Muscle layer of duodenum (tissue), 2 donors: ENCODE measurements at regions not wholly inside any gene's neighbourhood (a gene's known extent, or its start where the extent isn't known, plus 50 kb on each side); places are given as distances from the start of the nearest gene placed in this dataset.

Source experiments
- H3K27ac ChIP-seq: one replicate; pipeline ENCODE4 v1.7.0; 2013; ENCODE audit warnings: mild to moderate bottlenecking, low read length
- H3K27me3 ChIP-seq: one replicate; pipeline ENCODE4 v1.7.0; 2013; ENCODE audit warnings: low read depth, mild to moderate bottlenecking, control low read depth, low read length
- H3K36me3 ChIP-seq, 2 donors: one replicate each; pipeline ENCODE4 v1.7.0; 2013; ENCODE audit warnings: low read length in 2 of 2, control low read depth in 1 of 2, mild to moderate bottlenecking in 1 of 2; ENCODE audit not compliant: insufficient read depth in 2 of 2, control insufficient read depth in 1 of 2
- H3K4me1 ChIP-seq, 2 donors: one replicate each; pipeline ENCODE4 v1.7.0; 2013; ENCODE audit warnings: low read length in 2 of 2, mild to moderate bottlenecking in 2 of 2, control low read depth in 1 of 2, moderate library complexity in 1 of 2; ENCODE audit not compliant: insufficient read depth in 2 of 2, control insufficient read depth in 1 of 2
- H3K4me3 ChIP-seq, 2 donors: one replicate each; pipeline ENCODE4 v1.7.0; 2013; ENCODE audit warnings: low read length in 2 of 2, low read depth in 1 of 2, mild to moderate bottlenecking in 1 of 2
- H3K9me3 ChIP-seq, 2 donors: one replicate each; pipeline ENCODE4 v1.7.0; 2013; ENCODE audit warnings: low read length in 2 of 2, control low read depth in 1 of 2, mild to moderate bottlenecking in 1 of 2; ENCODE audit not compliant: control insufficient read depth in 1 of 2
- donor health status: healthy.

DNA sequence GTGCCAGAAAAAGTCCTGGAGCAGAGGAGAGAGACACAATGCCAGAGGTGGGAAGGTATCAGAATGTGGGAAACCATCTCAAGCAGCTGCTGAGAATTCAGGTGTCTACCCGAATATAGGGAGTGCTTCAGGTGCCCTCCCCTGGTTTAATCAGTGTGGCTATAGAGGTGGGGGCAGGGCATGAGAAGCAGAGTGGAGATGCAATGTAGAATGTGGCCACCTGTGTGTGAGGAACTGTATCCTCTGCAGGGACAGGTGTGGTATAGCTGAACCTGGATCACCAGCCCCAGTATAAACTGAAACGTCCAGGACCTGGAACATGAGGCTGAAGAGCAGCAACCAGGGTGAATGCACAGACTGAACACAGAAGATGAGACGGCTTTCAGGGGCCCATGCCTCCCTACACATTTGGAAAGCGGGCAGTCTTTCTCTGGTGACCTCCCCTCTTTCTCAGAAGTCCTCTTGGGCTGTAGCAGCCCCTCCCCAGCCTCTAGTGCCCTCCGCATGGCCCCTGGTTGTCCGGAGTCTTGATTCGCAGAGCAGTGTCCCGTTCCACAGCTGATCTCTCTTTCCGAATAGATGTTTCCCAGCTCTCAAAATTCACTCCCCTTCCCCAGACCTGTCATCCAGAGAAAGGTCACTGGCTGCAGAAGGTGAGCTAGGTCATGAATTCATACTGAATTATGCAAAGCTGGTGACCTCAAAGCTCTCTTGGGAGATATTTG lies 103.1 kb downstream of the ABHD5 start:
- H3K9me3 ChIP-seq, result no peaks in the 10 kb centered on the region
- H3K4me1 ChIP-seq, result no peaks in the 10 kb centered on the region
- no peaks in the 10 kb centered on the region for H3K27me3 ChIP-seq
- H3K4me3 ChIP-seq, result no peak overlapping the region
- no peak overlapping the region for H3K27ac ChIP-seq
- H3K36me3 ChIP-seq, result no peaks in the 10 kb centered on the region

DNA sequence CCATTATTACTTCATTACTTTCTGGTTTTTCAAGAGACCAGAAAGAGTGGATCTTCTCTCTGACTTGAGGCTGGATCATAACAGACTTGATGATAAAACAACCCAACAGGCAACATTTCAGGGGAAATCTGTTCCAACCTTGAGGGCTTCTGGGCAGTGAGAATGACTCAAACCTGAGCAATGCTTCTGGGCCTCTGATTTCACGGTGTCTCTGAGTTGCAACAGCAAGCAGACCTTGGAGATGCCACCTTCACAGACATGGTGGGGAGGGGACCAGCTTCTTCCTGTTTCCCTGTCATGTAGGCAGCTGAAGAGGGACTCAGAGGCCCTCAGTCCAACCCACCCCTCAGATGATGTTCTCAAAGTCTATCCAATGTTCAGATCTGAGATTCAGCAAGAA lies 104.0 kb downstream of the ABHD5 start:
- no peaks in the 10 kb centered on the region for H3K4me1 ChIP-seq
- no peaks in the 10 kb centered on the region for H3K9me3 ChIP-seq
- no peak overlapping the region for H3K27ac ChIP-seq
- no peak overlapping the region for H3K4me3 ChIP-seq
- no peaks in the 10 kb centered on the region for H3K27me3 ChIP-seq
- H3K36me3 ChIP-seq, result no peaks in the 10 kb centered on the region

DNA sequence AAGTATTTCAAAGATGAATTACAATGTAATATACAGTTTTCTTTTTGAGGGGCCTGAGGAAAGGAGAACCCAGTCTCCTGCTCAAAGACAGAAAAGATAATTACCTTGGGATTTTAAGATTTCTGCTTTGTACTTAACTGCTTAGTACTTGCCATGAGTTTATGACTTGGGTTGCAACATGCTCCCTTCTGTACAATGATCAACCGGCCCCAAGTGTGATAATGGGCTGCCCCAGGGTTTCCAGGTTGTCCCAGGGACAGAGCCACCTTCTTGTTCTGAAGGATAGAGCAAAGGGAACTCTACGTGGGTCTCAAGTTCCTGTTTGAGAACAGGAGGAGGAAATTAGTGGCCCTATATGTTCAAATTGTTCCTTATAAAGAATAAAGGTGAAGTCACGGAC lies 104.8 kb downstream of the ABHD5 start:
- Histone ChIP-seq H3K27ac (no peak overlapping the region), H3K4me3 (no peak overlapping the region)

DNA sequence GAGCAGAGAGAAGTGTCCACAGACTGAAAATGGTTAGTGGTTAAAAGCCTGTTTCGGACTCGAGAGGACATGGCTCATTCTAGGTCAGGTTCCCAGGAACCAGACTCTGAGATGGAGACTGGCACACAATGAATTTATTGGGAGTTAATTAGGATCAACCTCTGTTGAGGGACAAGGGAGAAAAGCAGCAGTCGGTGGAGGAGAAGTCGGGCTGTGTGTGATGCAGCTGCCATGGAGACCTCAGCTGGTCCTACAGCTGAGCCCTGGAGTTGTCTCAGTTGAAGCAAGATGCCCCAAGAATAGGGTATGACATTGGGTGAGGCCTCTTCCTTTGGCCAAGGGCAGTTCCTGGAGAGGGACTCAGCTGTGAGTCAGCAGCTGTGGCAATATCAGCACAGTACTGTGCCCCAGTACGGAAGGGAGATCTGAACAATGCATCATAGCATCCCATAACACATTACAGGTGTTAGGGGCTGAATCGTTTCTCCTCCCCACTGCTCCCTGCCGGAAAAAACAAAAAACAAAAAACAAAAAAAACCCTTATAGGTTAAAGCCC lies 105.4 kb downstream of the ABHD5 start:
- Histone ChIP-seq H3K27me3 (no peaks in the 10 kb centered on the region), H3K36me3 (no peaks in the 10 kb centered on the region), H3K9me3 (peaks cover 0 to 4% of the 10 kb centered on the region in 2 donors), H3K27ac (no peak overlapping the region), H3K4me3 (no peak overlapping the region), H3K4me1 (no peaks in the 10 kb centered on the region)

More for the DNA sequence above, 104.8 kb downstream of the ABHD5 start:
- H3K27me3 ChIP-seq, result no peaks in the 10 kb centered on the region
- H3K36me3 ChIP-seq, result no peaks in the 10 kb centered on the region
- no peaks in the 10 kb centered on the region for H3K4me1 ChIP-seq
- peaks cover 0 to 1% of the 10 kb centered on the region in 2 donors for H3K9me3 ChIP-seq

DNA sequence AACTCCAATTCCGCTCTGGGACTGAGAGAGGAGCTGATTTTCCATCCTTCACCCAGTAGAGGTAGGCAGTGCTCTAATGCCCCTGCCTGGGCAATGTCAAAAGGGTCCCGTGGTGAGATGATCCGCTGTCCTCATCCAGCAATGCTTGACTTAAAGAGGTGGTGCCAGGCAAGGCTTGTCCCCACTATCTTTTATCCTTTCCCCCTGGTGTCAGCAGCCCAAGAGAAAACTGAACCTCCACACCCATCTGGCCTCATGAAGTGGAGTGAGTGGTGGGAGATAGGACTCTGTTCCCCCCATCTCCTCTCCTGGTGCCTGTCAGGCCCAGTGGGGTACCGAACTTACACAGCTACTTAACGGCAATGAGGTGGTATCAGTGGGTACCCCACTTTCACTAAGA lies 107.1 kb downstream of the ABHD5 start:
- no peaks in the 10 kb centered on the region for H3K4me1 ChIP-seq
- no peak overlapping the region for H3K27ac ChIP-seq
- no peaks in the 10 kb centered on the region for H3K27me3 ChIP-seq
- no peaks in the 10 kb centered on the region for H3K36me3 ChIP-seq
- no peak overlapping the region for H3K4me3 ChIP-seq
- H3K9me3 ChIP-seq, result peaks cover 0 to 6% of the 10 kb centered on the region in 2 donors

DNA sequence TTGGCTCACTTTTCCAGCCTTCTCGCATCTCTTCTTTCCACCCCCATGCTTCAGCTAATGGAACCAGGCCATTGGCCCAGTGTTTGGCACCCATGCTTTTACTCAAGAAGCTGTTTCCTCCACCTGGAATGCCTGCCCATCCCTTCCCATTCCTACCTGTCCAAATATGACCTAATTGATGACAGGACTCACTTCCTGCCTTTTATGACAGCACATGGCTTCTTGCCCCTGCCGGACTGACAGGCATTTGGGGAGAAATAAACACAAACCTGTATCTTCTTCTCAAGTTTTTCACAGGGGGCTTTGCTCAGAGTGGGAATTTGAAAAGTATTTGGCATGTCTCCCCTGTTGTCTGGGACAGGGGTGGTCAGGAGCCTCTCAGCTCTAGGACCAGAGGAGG lies 120.1 kb downstream of the ABHD5 start:
- Histone ChIP-seq H3K36me3 (no peaks in the 10 kb centered on the region), H3K27ac (no peak overlapping the region), H3K4me1 (no peaks in the 10 kb centered on the region), H3K4me3 (no peak overlapping the region), H3K9me3 (no peaks in the 10 kb centered on the region), H3K27me3 (no peaks in the 10 kb centered on the region)

DNA sequence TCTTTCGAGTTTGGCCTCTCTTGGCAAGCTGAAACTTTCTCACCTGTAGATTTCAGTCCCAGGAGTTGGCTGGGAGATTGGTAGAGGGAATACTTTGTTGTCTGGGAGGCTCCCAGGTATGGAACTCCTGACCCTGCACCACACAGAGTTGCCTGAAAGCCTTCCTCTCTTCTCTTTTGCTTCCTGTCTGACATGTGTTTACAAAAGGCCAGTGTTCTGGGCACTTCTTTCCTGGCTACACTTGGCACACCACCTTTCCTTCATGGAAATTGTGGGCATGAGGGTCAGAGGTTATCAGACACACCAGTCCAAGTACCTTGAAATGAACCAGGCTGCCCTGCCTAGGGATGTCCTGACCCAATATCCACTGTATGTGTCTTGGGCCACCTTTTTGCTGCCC lies 123.7 kb downstream of the ABHD5 start:
- H3K36me3 ChIP-seq, result no peaks in the 10 kb centered on the region
- no peaks in the 10 kb centered on the region for H3K9me3 ChIP-seq
- no peaks in the 10 kb centered on the region for H3K27me3 ChIP-seq
- H3K4me1 ChIP-seq, result no peaks in the 10 kb centered on the region
- no peak overlapping the region for H3K27ac ChIP-seq
- no peak overlapping the region for H3K4me3 ChIP-seq

DNA sequence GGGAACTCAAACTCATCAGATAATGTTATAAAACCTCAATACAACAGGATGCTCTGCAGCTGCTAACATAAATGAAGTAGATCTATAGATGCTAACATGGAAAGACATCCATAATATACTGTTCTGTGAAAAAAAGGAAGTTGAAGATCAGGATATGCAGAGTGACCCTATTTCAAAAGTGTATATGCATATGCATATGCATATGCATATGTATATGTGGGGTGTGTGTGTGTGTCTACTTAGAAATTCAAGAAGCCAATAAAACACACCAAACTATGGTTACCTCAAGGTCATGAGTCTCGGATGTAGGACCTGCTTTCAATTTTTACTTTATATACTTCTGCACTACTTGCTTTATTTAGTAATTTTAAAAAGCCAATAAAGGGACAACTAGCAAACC lies 125.6 kb downstream of the ABHD5 start:
- Histone ChIP-seq H3K27ac (no peak overlapping the region), H3K36me3 (no peaks in the 10 kb centered on the region), H3K4me3 (no peak overlapping the region), H3K27me3 (no peaks in the 10 kb centered on the region), H3K9me3 (no peaks in the 10 kb centered on the region), H3K4me1 (no peaks in the 10 kb centered on the region)

DNA sequence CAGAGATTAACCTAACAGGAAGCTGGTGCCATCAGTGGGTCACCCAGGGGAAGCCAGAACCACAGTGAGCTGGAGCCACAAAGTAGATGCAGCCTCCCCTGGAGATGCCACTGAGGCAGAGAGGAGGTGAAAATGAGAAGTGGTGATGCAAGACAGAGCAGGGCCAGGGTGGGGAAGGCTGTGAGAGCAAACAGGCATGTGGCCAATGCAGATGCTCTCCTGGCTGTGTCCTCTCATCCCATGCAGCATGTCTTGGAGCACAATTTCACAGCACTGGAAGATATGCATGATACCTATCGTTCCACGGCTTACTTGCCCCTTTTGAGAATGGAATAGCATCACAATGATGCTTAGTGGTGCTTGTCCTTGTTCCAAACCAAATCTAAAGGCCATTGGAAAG lies 126.3 kb downstream of the ABHD5 start:
- no peak overlapping the region for H3K27ac ChIP-seq
- no peak overlapping the region for H3K4me3 ChIP-seq
- no peaks in the 10 kb centered on the region for H3K9me3 ChIP-seq

DNA sequence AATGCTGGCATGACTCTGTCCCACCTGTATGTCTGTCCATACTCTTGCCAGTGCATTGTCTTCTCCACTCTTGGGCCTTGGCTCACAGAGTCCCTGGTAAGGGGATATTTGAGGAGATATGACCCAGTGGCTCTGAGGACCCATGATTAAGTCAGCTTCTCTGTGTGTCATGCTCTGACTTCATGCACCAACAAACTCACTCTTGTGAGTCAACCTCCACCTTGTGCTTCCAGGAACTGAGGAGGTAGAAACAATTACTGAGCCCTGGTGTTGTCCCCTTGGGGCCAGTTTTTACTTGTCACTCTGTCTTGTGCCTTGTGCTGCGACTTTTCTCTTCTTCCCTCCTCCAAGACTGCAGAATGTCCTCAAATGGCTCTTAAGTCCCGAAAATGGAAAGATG lies 127.1 kb downstream of the ABHD5 start:
- Histone ChIP-seq H3K9me3 (no peaks in the 10 kb centered on the region), H3K4me3 (no peak overlapping the region), H3K27ac (no peak overlapping the region), H3K4me1 (no peaks in the 10 kb centered on the region), H3K36me3 (no peaks in the 10 kb centered on the region), H3K27me3 (no peaks in the 10 kb centered on the region)

More for the DNA sequence above, 126.3 kb downstream of the ABHD5 start:
- Histone ChIP-seq H3K27me3 (no peaks in the 10 kb centered on the region), H3K36me3 (no peaks in the 10 kb centered on the region), H3K4me1 (no peaks in the 10 kb centered on the region)

DNA sequence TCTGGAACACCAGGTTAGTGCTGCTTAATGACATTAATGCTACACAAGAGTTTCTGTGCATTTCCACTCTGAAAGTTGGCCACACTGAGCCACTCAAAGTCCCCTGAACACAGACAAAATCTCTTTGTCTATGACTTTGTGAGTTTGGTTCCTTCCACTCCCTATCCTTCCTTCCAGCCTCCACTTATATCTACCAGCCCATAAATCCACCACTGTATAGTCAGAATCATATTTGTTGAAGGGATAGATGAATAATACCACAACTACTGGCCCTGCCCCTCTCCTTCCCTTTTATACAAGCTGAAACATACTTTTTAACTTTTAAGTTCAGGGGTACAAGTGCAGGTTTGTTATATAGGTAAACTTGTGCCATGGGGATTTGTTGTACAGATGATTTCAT lies 127.5 kb downstream of the ABHD5 start:
- no peak overlapping the region for H3K27ac ChIP-seq
- no peak overlapping the region for H3K4me3 ChIP-seq
- H3K27me3 ChIP-seq, result no peaks in the 10 kb centered on the region
- no peaks in the 10 kb centered on the region for H3K9me3 ChIP-seq
- no peaks in the 10 kb centered on the region for H3K4me1 ChIP-seq
- H3K36me3 ChIP-seq, result no peaks in the 10 kb centered on the region
